ENCODE measurements at regions not wholly inside any gene's neighbourhood (a gene's known extent, or its start where the extent isn't known, plus 50 kb on each side); places are given as distances from the start of the nearest gene placed in this dataset.

DNA sequence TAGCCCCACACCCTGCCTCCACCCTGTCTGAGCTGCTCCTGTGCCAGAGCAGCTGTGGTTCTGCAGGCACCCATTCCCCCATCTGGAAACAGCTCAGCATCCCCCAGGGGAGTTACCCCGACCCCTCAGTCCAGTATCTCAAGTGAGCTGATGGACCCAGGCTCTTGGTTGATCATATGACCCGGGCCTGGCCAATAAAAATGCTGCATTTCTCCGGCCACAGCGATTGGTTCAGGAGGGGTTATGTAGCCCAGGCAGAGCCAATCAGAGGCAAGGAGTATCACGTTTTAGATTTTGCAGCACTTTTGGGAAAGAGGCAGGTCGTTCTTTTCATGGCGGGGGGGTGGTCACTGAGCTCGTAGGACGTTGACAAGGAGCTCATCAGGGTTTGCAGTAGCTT lies 120.8 kb downstream of the TPRA1 start:
- Histone ChIP-seq H3F3A (replicated peaks; ENCODE audit: insufficient read depth) (no peaks in the 10 kb centered on the region), H3K4me3 (ENCODE audit: low read depth in 2 of 2, low read length in 1 of 2) (no peak overlapping the region), H3K79me2 (ENCODE audit: insufficient read depth) (no peaks in the 10 kb centered on the region), H3K9ac (no peak overlapping the region), H4K20me1 (ENCODE audit: insufficient read depth) (no peaks in the 10 kb centered on the region), H2AFZ (ENCODE audit: low read depth) (no peak overlapping the region), H3K27ac (ENCODE audit: low read depth in 2 of 2, low read length in 1 of 2) (no peak overlapping the region), H3K9me2 (no peaks in the 10 kb centered on the region), H3K36me3 (replicated peaks in 1 of 2; ENCODE audit: control insufficient read depth in 1 of 2, insufficient read depth in 2 of 2, low read length in 1 of 2) (no peaks in the 10 kb centered on the region), H3K4me1 (ENCODE audit: control insufficient read depth in 1 of 2, insufficient read depth in 2 of 2, low read depth in 1 of 2, low read length in 1 of 2) (no peaks in the 10 kb centered on the region; a peak in 1 of 4 replicates), H3K27me3 (ENCODE audit: insufficient read depth) (no peaks in the 10 kb centered on the region), H3K9me3 (no peaks in the 10 kb centered on the region), H3K4me2 (no peak overlapping the region)
- WGBS (ENCODE audit: low lambda C conversion rate): 68% methylated on average over 9 of the region's 9 CpGs
- POLR2A ChIA-PET: no interaction called here
- CTCF ChIA-PET: interaction anchor here (1.0 to 4.4 kb wide), 6 partner anchors 9 to 790 kb away, joined by 3 to 38 read pairs (median 5); no protein-coding TSS in a partner anchor
- TF ChIP-seq EP300 (IDR thresholded peaks at IDR 0.05; ENCODE audit: borderline replicate concordance in 1 of 2, low read depth in 1 of 2, low read length in 1 of 2): no peak
- TF ChIP-seq RXRA (IDR thresholded peaks at IDR 0.05; ENCODE audit: borderline replicate concordance, low read depth): no peak
- no peak for TF ChIP-seq FOXJ3 (CRISPR knock-in tag; IDR thresholded peaks at IDR 0.05)
- TF ChIP-seq, protein P1, sequence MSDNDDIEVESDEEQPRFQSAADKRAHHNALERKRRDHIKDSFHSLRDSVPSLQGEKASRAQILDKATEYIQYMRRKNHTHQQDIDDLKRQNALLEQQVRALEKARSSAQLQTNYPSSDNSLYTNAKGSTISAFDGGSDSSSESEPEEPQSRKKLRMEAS (IDR thresholded peaks at IDR 0.05; ENCODE audit: low read depth): no peak
- no peak for TF ChIP-seq GATA2 (CRISPR knock-in tag; IDR thresholded peaks at IDR 0.05)
- no peak for TF ChIP-seq TCF12 (IDR thresholded peaks at IDR 0.05)
- no peak for DNase-seq

DNA sequence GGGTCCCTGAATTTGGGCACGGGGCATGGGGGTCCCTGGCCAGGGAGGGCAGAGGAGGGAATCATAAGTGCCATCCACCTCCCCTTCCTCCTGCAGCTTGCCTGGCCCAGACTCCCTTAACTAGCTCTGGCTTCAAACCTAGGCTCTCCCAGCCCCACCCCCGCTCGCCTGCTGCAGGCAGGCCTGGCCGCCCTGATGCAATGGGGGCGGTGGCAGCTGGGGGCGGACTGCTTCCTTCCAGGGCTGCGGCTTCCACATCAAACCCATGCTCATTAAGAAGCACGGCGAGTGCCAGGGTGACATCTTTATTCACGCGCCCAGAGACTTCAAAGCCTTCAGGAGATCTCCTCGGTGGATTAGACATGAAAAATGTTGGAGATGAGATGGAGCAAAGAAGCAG lies 123.1 kb downstream of the TPRA1 start:
- no peak overlapping the region for H3K27ac ChIP-seq (ENCODE audit: low read depth in 2 of 2, low read length in 1 of 2)
- H4K20me1 ChIP-seq (ENCODE audit: insufficient read depth): no peaks in the 10 kb centered on the region
- 77% methylated on average over 11 of the region's 12 CpGs for WGBS (ENCODE audit: low lambda C conversion rate)
- ChIA-PET POLR2A (no interaction called here), CTCF (interaction anchor here (0.8 kb wide), 1 partner anchor 12 kb away, joined by 3 read pairs; no protein-coding TSS in a partner anchor)
- H3F3A ChIP-seq (replicated peaks; ENCODE audit: insufficient read depth): no peaks in the 10 kb centered on the region
- H3K79me2 ChIP-seq (ENCODE audit: insufficient read depth): no peaks in the 10 kb centered on the region
- H2AFZ ChIP-seq (ENCODE audit: low read depth): no peak overlapping the region
- TF ChIP-seq MEF2A (IDR thresholded peaks at IDR 0.05; ENCODE audit: borderline replicate concordance, low read depth): no peak
- no peak for TF ChIP-seq YY1 (IDR thresholded peaks at IDR 0.05; ENCODE audit: low read depth)
- TF ChIP-seq TCF12 (IDR thresholded peaks at IDR 0.05): no peak
- TF ChIP-seq EZH2phosphoT487 (IDR thresholded peaks at IDR 0.05; ENCODE audit: borderline replicate concordance, low read depth): no peak
- TF ChIP-seq, protein P2, sequence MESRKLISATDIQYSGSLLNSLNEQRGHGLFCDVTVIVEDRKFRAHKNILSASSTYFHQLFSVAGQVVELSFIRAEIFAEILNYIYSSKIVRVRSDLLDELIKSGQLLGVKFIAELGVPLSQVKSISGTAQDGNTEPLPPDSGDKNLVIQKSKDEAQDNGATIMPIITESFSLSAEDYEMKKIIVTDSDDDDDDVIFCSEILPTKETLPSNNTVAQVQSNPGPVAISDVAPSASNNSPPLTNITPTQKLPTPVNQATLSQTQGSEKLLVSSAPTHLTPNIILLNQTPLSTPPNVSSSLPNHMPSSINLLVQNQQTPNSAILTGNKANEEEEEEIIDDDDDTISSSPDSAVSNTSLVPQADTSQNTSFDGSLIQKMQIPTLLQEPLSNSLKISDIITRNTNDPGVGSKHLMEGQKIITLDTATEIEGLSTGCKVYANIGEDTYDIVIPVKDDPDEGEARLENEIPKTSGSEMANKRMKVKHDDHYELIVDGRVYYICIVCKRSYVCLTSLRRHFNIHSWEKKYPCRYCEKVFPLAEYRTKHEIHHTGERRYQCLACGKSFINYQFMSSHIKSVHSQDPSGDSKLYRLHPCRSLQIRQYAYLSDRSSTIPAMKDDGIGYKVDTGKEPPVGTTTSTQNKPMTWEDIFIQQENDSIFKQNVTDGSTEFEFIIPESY (IDR thresholded peaks at IDR 0.05; ENCODE audit: borderline replicate concordance, low read depth): no peak
- no peak for TF ChIP-seq JUND (IDR thresholded peaks at IDR 0.05)
- TF ChIP-seq, protein P3, sequence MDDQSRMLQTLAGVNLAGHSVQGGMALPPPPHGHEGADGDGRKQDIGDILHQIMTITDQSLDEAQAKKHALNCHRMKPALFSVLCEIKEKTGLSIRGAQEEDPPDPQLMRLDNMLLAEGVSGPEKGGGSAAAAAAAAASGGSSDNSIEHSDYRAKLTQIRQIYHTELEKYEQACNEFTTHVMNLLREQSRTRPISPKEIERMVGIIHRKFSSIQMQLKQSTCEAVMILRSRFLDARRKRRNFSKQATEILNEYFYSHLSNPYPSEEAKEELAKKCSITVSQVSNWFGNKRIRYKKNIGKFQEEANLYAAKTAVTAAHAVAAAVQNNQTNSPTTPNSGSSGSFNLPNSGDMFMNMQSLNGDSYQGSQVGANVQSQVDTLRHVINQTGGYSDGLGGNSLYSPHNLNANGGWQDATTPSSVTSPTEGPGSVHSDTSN (IDR thresholded peaks at IDR 0.05): no peak
- TF ChIP-seq SMC3 (IDR thresholded peaks at IDR 0.05; ENCODE audit: low read depth, low read length): no peak
- no peak for TF ChIP-seq NRF1 (IDR thresholded peaks at IDR 0.05; ENCODE audit: low read depth, low read length)
- no peak for TF ChIP-seq NFIC (IDR thresholded peaks at IDR 0.05; ENCODE audit: borderline replicate concordance)
- no peak for TF ChIP-seq RAD21 (IDR thresholded peaks at IDR 0.05; ENCODE audit: low read length)
- TF ChIP-seq TEAD4 (IDR thresholded peaks at IDR 0.05; ENCODE audit: borderline replicate concordance, insufficient read depth): no peak
- TF ChIP-seq GABPA (IDR thresholded peaks at IDR 0.05; ENCODE audit: low read depth): no peak
- no peak for TF ChIP-seq FOXM1 (IDR thresholded peaks at IDR 0.05; ENCODE audit: low read depth)
- TF ChIP-seq MXI1 (IDR thresholded peaks at IDR 0.05; ENCODE audit: low read depth, low read length): no peak
- no peak for TF ChIP-seq RXRA (IDR thresholded peaks at IDR 0.05; ENCODE audit: borderline replicate concordance, low read depth)
- TF ChIP-seq, protein P4, sequence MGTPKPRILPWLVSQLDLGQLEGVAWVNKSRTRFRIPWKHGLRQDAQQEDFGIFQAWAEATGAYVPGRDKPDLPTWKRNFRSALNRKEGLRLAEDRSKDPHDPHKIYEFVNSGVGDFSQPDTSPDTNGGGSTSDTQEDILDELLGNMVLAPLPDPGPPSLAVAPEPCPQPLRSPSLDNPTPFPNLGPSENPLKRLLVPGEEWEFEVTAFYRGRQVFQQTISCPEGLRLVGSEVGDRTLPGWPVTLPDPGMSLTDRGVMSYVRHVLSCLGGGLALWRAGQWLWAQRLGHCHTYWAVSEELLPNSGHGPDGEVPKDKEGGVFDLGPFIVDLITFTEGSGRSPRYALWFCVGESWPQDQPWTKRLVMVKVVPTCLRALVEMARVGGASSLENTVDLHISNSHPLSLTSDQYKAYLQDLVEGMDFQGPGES (IDR thresholded peaks at IDR 0.05; ENCODE audit: low read depth, low read length): no peak
- no peak for TF ChIP-seq FOSL2 (IDR thresholded peaks at IDR 0.05; ENCODE audit: borderline replicate concordance, low read depth)
- TF ChIP-seq SIN3A (IDR thresholded peaks at IDR 0.05; ENCODE audit: borderline replicate concordance, low read depth, low read length): no peak
- TF ChIP-seq, protein P5, sequence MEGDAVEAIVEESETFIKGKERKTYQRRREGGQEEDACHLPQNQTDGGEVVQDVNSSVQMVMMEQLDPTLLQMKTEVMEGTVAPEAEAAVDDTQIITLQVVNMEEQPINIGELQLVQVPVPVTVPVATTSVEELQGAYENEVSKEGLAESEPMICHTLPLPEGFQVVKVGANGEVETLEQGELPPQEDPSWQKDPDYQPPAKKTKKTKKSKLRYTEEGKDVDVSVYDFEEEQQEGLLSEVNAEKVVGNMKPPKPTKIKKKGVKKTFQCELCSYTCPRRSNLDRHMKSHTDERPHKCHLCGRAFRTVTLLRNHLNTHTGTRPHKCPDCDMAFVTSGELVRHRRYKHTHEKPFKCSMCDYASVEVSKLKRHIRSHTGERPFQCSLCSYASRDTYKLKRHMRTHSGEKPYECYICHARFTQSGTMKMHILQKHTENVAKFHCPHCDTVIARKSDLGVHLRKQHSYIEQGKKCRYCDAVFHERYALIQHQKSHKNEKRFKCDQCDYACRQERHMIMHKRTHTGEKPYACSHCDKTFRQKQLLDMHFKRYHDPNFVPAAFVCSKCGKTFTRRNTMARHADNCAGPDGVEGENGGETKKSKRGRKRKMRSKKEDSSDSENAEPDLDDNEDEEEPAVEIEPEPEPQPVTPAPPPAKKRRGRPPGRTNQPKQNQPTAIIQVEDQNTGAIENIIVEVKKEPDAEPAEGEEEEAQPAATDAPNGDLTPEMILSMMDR (IDR thresholded peaks at IDR 0.05): no peak
- no peak overlapping the region for H3K9ac ChIP-seq
- no peaks in the 10 kb centered on the region for H3K36me3 ChIP-seq (replicated peaks in 1 of 2; ENCODE audit: control insufficient read depth in 1 of 2, insufficient read depth in 2 of 2, low read length in 1 of 2)
- no peak overlapping the region for H3K4me3 ChIP-seq (ENCODE audit: low read depth in 2 of 2, low read length in 1 of 2)
- H3K4me2 ChIP-seq: no peak overlapping the region
- DNase-seq: no peak
- no peaks in the 10 kb centered on the region for H3K9me2 ChIP-seq
- no peaks in the 10 kb centered on the region; a peak in 1 of 4 replicates for H3K4me1 ChIP-seq (ENCODE audit: control insufficient read depth in 1 of 2, insufficient read depth in 2 of 2, low read depth in 1 of 2, low read length in 1 of 2)
- no peaks in the 10 kb centered on the region for H3K27me3 ChIP-seq (ENCODE audit: insufficient read depth)
- no peaks in the 10 kb centered on the region for H3K9me3 ChIP-seq

All from SK-N-SH (cell line).